GM23338 (cell line): ENCODE measurements at regions not wholly inside any gene's neighbourhood (a gene's known extent, or its start where the extent isn't known, plus 50 kb on each side); places are given as distances from the start of the nearest gene placed in this dataset.

ENCODE experiments used
- ATAC-seq: fragments of 200-7000 bp; cut with Tn5 transposase; 3 replicates; pipeline ENCODE4 v1.9.1; 2020
- DNase-seq: peaks from one replicate; pipeline ENCODE4 v3.0.0-alpha.2; 2015; ENCODE audit warnings: low spot score
- H2AFZ ChIP-seq: fragments of 200-600 bp; sonication (generic); 2 replicates; pipeline ENCODE4 v1.8.0; 2016; ENCODE audit warnings: antibody characterized with exemption, mild to moderate bottlenecking, moderate library complexity
- H3F3A ChIP-seq: fragments of 200-600 bp; sonication (generic); replicated peaks from 2 replicates; pipeline ENCODE4 v1.8.0; 2017; ENCODE audit warnings: antibody characterized with exemption, mixed run types, low read depth
- H3K27ac ChIP-seq: fragments of 200-600 bp; sonication (generic); 2 replicates; pipeline ENCODE4 v1.6.1; 2016; ENCODE audit warnings: low read depth
- H3K27me3 ChIP-seq: fragments of 200-600 bp; sonication (generic); 2 replicates; pipeline ENCODE4 v1.8.0; 2016; ENCODE audit warnings: mild to moderate bottlenecking, mixed run types, moderate library complexity; ENCODE audit not compliant: insufficient read depth
- H3K36me3 ChIP-seq: fragments of 200-600 bp; sonication (generic); 2 replicates; pipeline ENCODE4 v1.8.0; 2016; ENCODE audit warnings: mild to moderate bottlenecking; ENCODE audit not compliant: insufficient read depth
- H3K4me1 ChIP-seq: fragments of 200-600 bp; sonication (generic); 2 replicates; pipeline ENCODE4 v1.8.0; 2016; ENCODE audit warnings: mild to moderate bottlenecking, moderate library complexity; ENCODE audit not compliant: insufficient read depth
- H3K4me2 ChIP-seq: fragments of 200-600 bp; sonication (generic); 2 replicates; pipeline ENCODE4 v1.7.1; 2017; ENCODE audit warnings: mixed run types
- H3K4me3 ChIP-seq: fragments of 200-600 bp; sonication (generic); 2 replicates; pipeline ENCODE4 v1.6.1; 2016; ENCODE audit warnings: mixed run types
- H3K79me2 ChIP-seq: fragments of 200-600 bp; sonication (generic); replicated peaks from 2 replicates; pipeline ENCODE4 v1.8.0; 2017; ENCODE audit warnings: mild to moderate bottlenecking; ENCODE audit not compliant: insufficient read depth
- H3K9me2 ChIP-seq: fragments of 200-600 bp; sonication (generic); 2 replicates; pipeline ENCODE4 v1.8.0; 2017; ENCODE audit not compliant: insufficient read depth
- H4K20me1 ChIP-seq: fragments of 200-600 bp; sonication (generic); replicated peaks from 2 replicates; pipeline ENCODE4 v1.8.0; 2017; ENCODE audit warnings: mild to moderate bottlenecking; ENCODE audit not compliant: insufficient read depth
- H3K27ac Mint-ChIP-seq: 2 replicates; pipeline ENCODE4 v1.8.0; 2020; ENCODE audit warnings: inconsistent platforms, mild to moderate bottlenecking, moderate library complexity, mixed read lengths
- H3K27me3 Mint-ChIP-seq: 3 replicates; pipeline ENCODE4 v1.8.0; 2022; ENCODE audit warnings: low read depth, mild to moderate bottlenecking, moderate library complexity, mixed read lengths, inconsistent platforms; ENCODE audit not compliant: insufficient read depth, poor library complexity
- H3K36me3 Mint-ChIP-seq: 3 replicates; pipeline ENCODE4 v1.8.0; 2021; ENCODE audit warnings: low read depth, mild to moderate bottlenecking, inconsistent platforms, moderate library complexity, mixed read lengths
- H3K4me1 Mint-ChIP-seq: 3 replicates; pipeline ENCODE4 v1.8.0; 2020; ENCODE audit warnings: mild to moderate bottlenecking, inconsistent platforms, mixed read lengths
- H3K4me3 Mint-ChIP-seq: 3 replicates; pipeline ENCODE4 v1.8.0; 2021; ENCODE audit warnings: moderate library complexity, mild to moderate bottlenecking, inconsistent platforms, mixed read lengths
- H3K9me3 Mint-ChIP-seq: 3 replicates; pipeline ENCODE4 v1.8.0; 2020; ENCODE audit warnings: moderate library complexity, mild to moderate bottlenecking, inconsistent platforms, mixed read lengths
- CTCF ChIP-seq, 2 experiments: fragments of 200-600 bp in 1 of 2; sonication (generic) in 1 of 2; conservative IDR thresholded peaks; 2 replicates each; pipeline versions ENCODE4 v1.5.1 to v1.6.1; 2016 to 2017; ENCODE audit warnings: antibody characterized with exemption in 2 of 2, low read depth in 2 of 2, mild to moderate bottlenecking in 2 of 2, moderate library complexity in 1 of 2
- ETS1 ChIP-seq: IDR thresholded peaks from 2 replicates; pipeline ENCODE4 v1.6.1; 2016; ENCODE audit warnings: antibody characterized with exemption
- EZH2 ChIP-seq: fragments of 200-600 bp; sonication (generic); IDR thresholded peaks from one replicate; pipeline ENCODE4 v1.8.0; 2017; ENCODE audit warnings: antibody characterized with exemption, mild to moderate bottlenecking, low read depth; ENCODE audit not compliant: unreplicated experiment
- EZH2phosphoT487 ChIP-seq: fragments of 200-600 bp; sonication (generic); IDR thresholded peaks from one replicate; pipeline ENCODE4 v1.8.1; 2018; ENCODE audit warnings: antibody characterized with exemption; ENCODE audit not compliant: unreplicated experiment
- NANOG ChIP-seq: IDR thresholded peaks from 2 replicates; pipeline ENCODE4 v1.6.1; 2016; ENCODE audit warnings: antibody characterized with exemption, borderline replicate concordance
- POLR2AphosphoS5 ChIP-seq: IDR thresholded peaks from 2 replicates; pipeline ENCODE4 v1.6.1; 2016; ENCODE audit warnings: antibody characterized with exemption, low read depth
- STAT1 ChIP-seq: IDR thresholded peaks from one replicate; pipeline ENCODE4 v1.6.1; 2016; ENCODE audit warnings: antibody characterized with exemption; ENCODE audit not compliant: unreplicated experiment
- ZNF114 ChIP-seq: fragments of 250-450 bp; sonication (Bioruptor Pico); IDR thresholded peaks from 2 replicates; pipeline ENCODE4 v1.5.0; 2020; ENCODE audit warnings: mild to moderate bottlenecking, moderate library complexity
- ZNF331 ChIP-seq: fragments of 250-450 bp; sonication (Bioruptor Pico); IDR thresholded peaks from 2 replicates; pipeline ENCODE4 v1.5.0; 2020; ENCODE audit warnings: low read depth, mild to moderate bottlenecking, moderate library complexity
- ZNF462 ChIP-seq: fragments of 250-450 bp; sonication (Bioruptor Pico); IDR thresholded peaks from 2 replicates; pipeline ENCODE4 v1.5.0; 2020; ENCODE audit warnings: mild to moderate bottlenecking, moderate library complexity

GRCh38 chr10:89963451-89964102, 262.2 kb downstream of the KIF20B start:
- Histone ChIP-seq H3K27me3 (no peaks in the 10 kb centered on the region), H2AFZ (no peak overlapping the region), H3K9me2 (peaks cover 12% of the 10 kb centered on the region), H3K27ac (no peak overlapping the region), H3K79me2 (no peaks in the 10 kb centered on the region), H3K4me1 (no peaks in the 10 kb centered on the region), H3K36me3 (no peaks in the 10 kb centered on the region), H3K4me3 (no peak overlapping the region), H4K20me1 (no peaks in the 10 kb centered on the region), H3K4me2 (no peak overlapping the region), H3F3A (no peaks in the 10 kb centered on the region)
- TF ChIP-seq ZNF114 (CRISPR knock-in tag) (no peak), ZNF331 (CRISPR knock-in tag) (no peak), EZH2phosphoT487 (no peak), POLR2AphosphoS5 (no peak), EZH2 (no peak), ETS1 (no peak), NANOG (no peak), ZNF462 (CRISPR knock-in tag) (no peak), STAT1 (no peak), CTCF (conservative IDR thresholded peaks at IDR 0.05; ENCODE audit: low read depth in 2 of 2) (no peak)
- H3K9me3 Mint-ChIP-seq, result no peaks in the 10 kb centered on the region; the same call in 2 of the 3 replicates
- no peaks in the 10 kb centered on the region for H3K4me1 Mint-ChIP-seq
- no peak overlapping the region for H3K4me3 Mint-ChIP-seq
- no peak for ATAC-seq
- H3K27ac Mint-ChIP-seq, result no peak overlapping the region
- no peaks in the 10 kb centered on the region for H3K27me3 Mint-ChIP-seq
- DNase-seq, result no peak
- H3K36me3 Mint-ChIP-seq, result no peaks in the 10 kb centered on the region
